Mesenchymal stem cell (in vitro differentiated cells and primary cell): ENCODE measurements at regions not wholly inside any gene's neighbourhood (a gene's known extent, or its start where the extent isn't known, plus 50 kb on each side); places are given as distances from the start of the nearest gene placed in this dataset.

Source experiments
- DNase-seq: peaks from one replicate; pipeline ENCODE4 v3.0.0-alpha.2; 2013
- H2AFZ ChIP-seq: one replicate; pipeline ENCODE4 v1.6.1; 2013; ENCODE audit warnings: low read depth, mild to moderate bottlenecking, control low read depth, inconsistent platforms, low read length, moderate library complexity
- H2AK5ac ChIP-seq: 2 replicates; pipeline ENCODE4 v1.6.1; 2013; ENCODE audit warnings: low read length, moderate library complexity, mild to moderate bottlenecking, inconsistent platforms; ENCODE audit not compliant: severe bottlenecking
- H2BK120ac ChIP-seq: one replicate; pipeline ENCODE4 v1.6.1; 2013; ENCODE audit warnings: low read depth, mild to moderate bottlenecking, inconsistent platforms, low read length, moderate library complexity
- H2BK12ac ChIP-seq, 2 experiments: one replicate each; pipeline ENCODE4 v1.6.1; 2013; ENCODE audit warnings: inconsistent platforms in 2 of 2, low read length in 2 of 2, mild to moderate bottlenecking in 2 of 2, moderate library complexity in 2 of 2, control low read depth in 1 of 2
- H2BK15ac ChIP-seq: one replicate; pipeline ENCODE4 v1.6.1; 2013; ENCODE audit warnings: mild to moderate bottlenecking, low read depth, inconsistent platforms; ENCODE audit not compliant: poor library complexity, severe bottlenecking
- H2BK5ac ChIP-seq: 2 replicates; pipeline ENCODE4 v1.6.1; 2013; ENCODE audit warnings: low read depth, mild to moderate bottlenecking, low read length, control low read depth, inconsistent platforms; ENCODE audit not compliant: poor library complexity, severe bottlenecking
- H3K14ac ChIP-seq, 2 experiments: one replicate each; pipeline ENCODE4 v1.6.1; 2013; ENCODE audit warnings: inconsistent platforms in 2 of 2, low read length in 2 of 2, control low read depth in 1 of 2, mild to moderate bottlenecking in 1 of 2, moderate library complexity in 1 of 2
- H3K18ac ChIP-seq, 2 experiments: one replicate each; pipeline ENCODE4 v1.6.1; 2013; ENCODE audit warnings: inconsistent platforms in 2 of 2, low read length in 2 of 2, control low read depth in 1 of 2, low read depth in 1 of 2, mild to moderate bottlenecking in 1 of 2
- H3K23ac ChIP-seq, 2 experiments: one replicate each; pipeline ENCODE4 v1.6.1; 2013; ENCODE audit warnings: inconsistent platforms in 2 of 2, low read length in 2 of 2, mild to moderate bottlenecking in 2 of 2, moderate library complexity in 2 of 2, control low read depth in 1 of 2
- H3K27ac ChIP-seq: 2 replicates; pipeline ENCODE4 v1.5.1; 2013; ENCODE audit warnings: mild to moderate bottlenecking, moderate library complexity, low read length, control low read depth, inconsistent platforms; ENCODE audit not compliant: poor library complexity, severe bottlenecking
- H3K27me3 ChIP-seq, 2 experiments: 2 replicates each; pipeline versions ENCODE4 v1.6.1 to v1.7.0; 2013; ENCODE audit warnings: low read length in 2 of 2, mild to moderate bottlenecking in 2 of 2, moderate library complexity in 2 of 2, control low read depth in 1 of 2, inconsistent platforms in 1 of 2; ENCODE audit not compliant: control insufficient read depth in 1 of 2, insufficient read depth in 1 of 2
- H3K36me3 ChIP-seq, 2 experiments: 2 replicates each; pipeline versions ENCODE4 v1.6.1 to v1.7.0; 2013; ENCODE audit warnings: low read length in 2 of 2, control low read depth in 1 of 2, inconsistent platforms in 1 of 2, low read depth in 1 of 2, mild to moderate bottlenecking in 1 of 2; ENCODE audit not compliant: insufficient read depth in 2 of 2, control insufficient read depth in 1 of 2
- H3K4ac ChIP-seq, 2 experiments: one replicate each; pipeline ENCODE4 v1.6.1; 2013; ENCODE audit warnings: inconsistent platforms in 2 of 2, low read length in 2 of 2, mild to moderate bottlenecking in 2 of 2, moderate library complexity in 2 of 2, control low read depth in 1 of 2, low read depth in 1 of 2
- H3K4me1 ChIP-seq: 2 replicates; pipeline ENCODE4 v1.6.1; 2013; ENCODE audit warnings: low read depth, low read length, control low read depth; ENCODE audit not compliant: control insufficient read depth, insufficient read depth
- H3K4me2 ChIP-seq: 2 replicates; pipeline ENCODE4 v1.6.1; 2013; ENCODE audit warnings: low read length, mild to moderate bottlenecking, inconsistent platforms; ENCODE audit not compliant: poor library complexity, severe bottlenecking
- H3K4me3 ChIP-seq, 2 experiments: 2 replicates each; pipeline versions ENCODE4 v1.5.1 to v1.7.0; 2013; ENCODE audit warnings: low read length in 2 of 2, mild to moderate bottlenecking in 2 of 2, control low read depth in 1 of 2, low read depth in 1 of 2; ENCODE audit not compliant: insufficient read depth in 1 of 2
- H3K79me1 ChIP-seq: replicated peaks from 2 replicates; pipeline ENCODE4 v1.6.1; 2013; ENCODE audit warnings: mild to moderate bottlenecking, control low read depth, low read length, inconsistent platforms; ENCODE audit not compliant: poor library complexity, severe bottlenecking
- H3K9ac ChIP-seq: 2 replicates; pipeline ENCODE4 v1.7.0; 2013; ENCODE audit warnings: mild to moderate bottlenecking, low read length, moderate library complexity
- H3K9me3 ChIP-seq: 2 replicates; pipeline ENCODE4 v1.7.0; 2013; ENCODE audit warnings: mild to moderate bottlenecking, low read length; ENCODE audit not compliant: control insufficient read depth
- H4K8ac ChIP-seq: one replicate; pipeline ENCODE4 v1.6.1; 2013; ENCODE audit warnings: inconsistent platforms, mild to moderate bottlenecking, low read length, moderate library complexity
- H4K91ac ChIP-seq: one replicate; pipeline ENCODE4 v1.6.1; 2013; ENCODE audit warnings: mild to moderate bottlenecking, low read length, inconsistent platforms
- WGBS: methylation state at CpG from one replicate; pipeline ENCODE4 v1.1.7; 2013; ENCODE audit warnings: mixed read lengths; 5-methylcytosine and 5-hydroxymethylcytosine counted together

DNA sequence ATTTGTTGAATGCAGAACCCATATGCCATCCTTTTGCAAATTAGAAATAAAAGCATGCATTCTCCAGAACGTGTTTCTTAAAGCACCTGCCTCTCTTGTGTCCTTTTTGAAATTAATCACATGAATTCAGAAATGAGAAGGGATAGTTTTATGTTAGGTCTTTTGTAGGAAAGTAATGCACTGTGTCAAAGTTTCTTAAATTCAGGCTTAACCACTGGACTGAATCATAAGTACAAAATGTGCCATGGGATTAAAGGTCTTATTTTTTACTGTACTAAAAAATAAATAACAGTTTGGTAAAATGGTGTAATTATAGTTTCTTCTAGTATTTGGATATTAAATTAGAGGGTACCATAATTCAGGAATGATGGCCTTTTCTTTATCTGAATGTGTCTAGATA, 290.1 kb upstream of the USP25 start:
- Histone ChIP-seq H3K36me3 (no peaks in the 10 kb centered on the region), H4K8ac (no peak overlapping the region), H2AFZ (no peak overlapping the region), H3K27ac (no peak overlapping the region), H3K4ac (no peak overlapping the region), H2BK15ac (no peak overlapping the region), H3K23ac (no peak overlapping the region), H3K18ac (no peak overlapping the region), H2BK12ac (no peak overlapping the region), H2BK5ac (no peak overlapping the region), H3K27me3 (no peaks in the 10 kb centered on the region), H2AK5ac (no peak overlapping the region), H2BK120ac (no peak overlapping the region), H3K79me1 (no peaks in the 10 kb centered on the region), H3K4me2 (no peak overlapping the region), H3K14ac (no peak overlapping the region), H3K4me1 (no peaks in the 10 kb centered on the region), H4K91ac (no peak overlapping the region), H3K4me3 (no peak overlapping the region), H3K9ac (no peak overlapping the region), H3K9me3 (no peaks in the 10 kb centered on the region)
- DNase-seq: no peak
- no CpG with 5 or more reads among the region's 1 CpG for WGBS

DNA sequence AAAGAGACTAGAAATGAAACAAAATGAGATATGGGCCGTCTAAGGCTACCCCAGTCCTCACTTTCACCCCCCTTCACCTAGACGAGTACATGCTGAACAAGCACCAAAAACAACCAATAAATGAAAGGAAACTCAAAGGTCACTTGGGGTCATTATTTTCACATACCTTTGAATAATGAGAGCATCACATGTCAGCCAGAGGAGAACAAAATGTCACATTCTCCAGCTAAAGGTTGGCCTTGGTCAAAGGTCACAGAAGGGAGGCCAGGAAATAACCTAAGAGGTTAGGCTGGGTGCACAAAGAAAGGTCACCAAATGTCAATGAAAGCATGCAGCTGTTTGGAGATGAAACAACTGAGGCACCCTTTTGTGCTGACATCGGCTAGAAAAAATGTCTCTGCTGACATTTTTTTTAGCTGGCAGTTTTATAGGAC, 288.7 kb upstream of the USP25 start:
- no peaks in the 10 kb centered on the region for H3K9me3 ChIP-seq
- H3K27me3 ChIP-seq: no peaks in the 10 kb centered on the region
- H4K8ac ChIP-seq: no peak overlapping the region
- H4K91ac ChIP-seq: no peak overlapping the region
- H3K4me2 ChIP-seq: no peak overlapping the region
- no peaks in the 10 kb centered on the region for H3K36me3 ChIP-seq
- peak overlapping the region in 1 of 2 experiments; percentile 24 for H3K18ac ChIP-seq
- H2BK120ac ChIP-seq: no peak overlapping the region
- DNase-seq: no peak
- no peak overlapping the region for H3K23ac ChIP-seq
- no peaks in the 10 kb centered on the region for H3K4me1 ChIP-seq
- no peak overlapping the region for H3K9ac ChIP-seq
- no peaks in the 10 kb centered on the region for H3K79me1 ChIP-seq
- no peak overlapping the region for H2AK5ac ChIP-seq
- WGBS: 36% methylated on average over 3 of the region's 3 CpGs
- no peak overlapping the region for H2BK5ac ChIP-seq
- no peak overlapping the region for H3K4ac ChIP-seq
- H2AFZ ChIP-seq: no peak overlapping the region
- H2BK15ac ChIP-seq: no peak overlapping the region
- H2BK12ac ChIP-seq: no peak overlapping the region
- H3K27ac ChIP-seq: no peak overlapping the region
- no peak overlapping the region for H3K4me3 ChIP-seq
- H3K14ac ChIP-seq: no peak overlapping the region

- Histone ChIP-seq H3K14ac (no peak overlapping the region), H3K9ac (no peak overlapping the region), H3K27me3 (no peaks in the 10 kb centered on the region), H3K36me3 (no peaks in the 10 kb centered on the region), H3K4ac (no peak overlapping the region), H2AFZ (no peak overlapping the region), H3K4me1 (peaks cover 2% of the 10 kb centered on the region), H2BK120ac (no peak overlapping the region), H3K79me1 (no peaks in the 10 kb centered on the region), H4K91ac (no peak overlapping the region), H2AK5ac (no peak overlapping the region), H3K18ac (no peak overlapping the region), H4K8ac (no peak overlapping the region), H3K4me2 (no peak overlapping the region), H3K4me3 (no peak overlapping the region), H3K27ac (no peak overlapping the region), H2BK15ac (no peak overlapping the region), H2BK12ac (no peak overlapping the region), H3K23ac (no peak overlapping the region), H2BK5ac (no peak overlapping the region), H3K9me3 (no peaks in the 10 kb centered on the region)
- DNase-seq: no peak
Observed at GRCh38 chr21:15441992-15442391, 287.8 kb upstream of the USP25 start.

DNA sequence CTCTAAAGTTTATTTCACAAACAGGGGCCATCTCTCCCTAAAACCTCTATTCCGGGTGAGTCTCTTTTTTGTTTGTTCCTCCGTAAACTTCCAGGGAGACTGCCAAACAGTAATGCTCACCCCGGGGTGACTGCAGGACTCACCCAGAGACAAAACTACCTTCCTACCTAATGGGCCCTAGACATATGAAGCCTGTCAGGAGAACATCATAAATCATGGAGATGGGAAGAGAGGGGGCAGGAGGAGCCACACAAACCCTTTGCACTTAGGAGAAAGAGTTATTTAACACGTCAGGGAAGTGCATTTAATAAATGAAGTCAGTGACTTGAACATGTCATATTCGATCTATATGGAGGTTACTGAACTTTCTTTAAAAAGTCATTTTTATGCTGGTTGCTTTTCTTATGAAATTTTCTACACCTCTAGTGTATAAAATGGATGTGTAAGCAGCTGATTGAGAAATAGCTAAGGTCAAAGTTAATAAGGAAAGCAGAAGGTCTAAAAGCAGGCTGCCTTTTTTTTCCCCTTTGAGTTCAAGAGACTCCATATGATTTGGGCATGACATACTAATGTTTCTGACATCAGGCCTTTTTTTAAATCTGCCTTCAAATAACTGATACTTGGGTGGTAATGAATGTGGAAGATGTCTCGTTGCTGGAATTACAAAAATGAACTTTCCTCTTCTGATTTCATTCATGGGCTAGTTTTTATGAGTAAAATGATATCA, 286.9 kb upstream of the USP25 start:
- no peak overlapping the region for H2AK5ac ChIP-seq
- no peak overlapping the region for H3K27ac ChIP-seq
- peaks cover 2% of the 10 kb centered on the region for H3K4me1 ChIP-seq
- no peak overlapping the region for H3K23ac ChIP-seq
- H3K79me1 ChIP-seq: no peaks in the 10 kb centered on the region
- H3K36me3 ChIP-seq: no peaks in the 10 kb centered on the region
- DNase-seq: peak; percentile 12
- no peaks in the 10 kb centered on the region for H3K27me3 ChIP-seq
- H3K18ac ChIP-seq: no peak overlapping the region
- H2BK12ac ChIP-seq: peak overlapping the region in 1 of 2 experiments; percentile 78
- WGBS: 53% methylated on average over 5 of the region's 6 CpGs
- H3K4ac ChIP-seq: no peak overlapping the region
- no peak overlapping the region for H4K91ac ChIP-seq
- peaks cover 3% of the 10 kb centered on the region for H3K9me3 ChIP-seq
- no peak overlapping the region for H4K8ac ChIP-seq
- H2BK120ac ChIP-seq: no peak overlapping the region
- no peak overlapping the region for H2BK5ac ChIP-seq
- no peak overlapping the region for H3K4me3 ChIP-seq
- no peak overlapping the region for H3K4me2 ChIP-seq
- H2AFZ ChIP-seq: no peak overlapping the region
- no peak overlapping the region for H3K14ac ChIP-seq
- no peak overlapping the region for H2BK15ac ChIP-seq
- no peak overlapping the region for H3K9ac ChIP-seq
